ENCODE measurements at regions not wholly inside any gene's neighbourhood (a gene's known extent, or its start where the extent isn't known, plus 50 kb on each side); places are given as distances from the start of the nearest gene placed in this dataset.
"Not testable (repeated sequence)": the region's sequence is repeated elsewhere in the genome, so short reads cannot be mapped to it uniquely, and the experiment has no call there.

DNA sequence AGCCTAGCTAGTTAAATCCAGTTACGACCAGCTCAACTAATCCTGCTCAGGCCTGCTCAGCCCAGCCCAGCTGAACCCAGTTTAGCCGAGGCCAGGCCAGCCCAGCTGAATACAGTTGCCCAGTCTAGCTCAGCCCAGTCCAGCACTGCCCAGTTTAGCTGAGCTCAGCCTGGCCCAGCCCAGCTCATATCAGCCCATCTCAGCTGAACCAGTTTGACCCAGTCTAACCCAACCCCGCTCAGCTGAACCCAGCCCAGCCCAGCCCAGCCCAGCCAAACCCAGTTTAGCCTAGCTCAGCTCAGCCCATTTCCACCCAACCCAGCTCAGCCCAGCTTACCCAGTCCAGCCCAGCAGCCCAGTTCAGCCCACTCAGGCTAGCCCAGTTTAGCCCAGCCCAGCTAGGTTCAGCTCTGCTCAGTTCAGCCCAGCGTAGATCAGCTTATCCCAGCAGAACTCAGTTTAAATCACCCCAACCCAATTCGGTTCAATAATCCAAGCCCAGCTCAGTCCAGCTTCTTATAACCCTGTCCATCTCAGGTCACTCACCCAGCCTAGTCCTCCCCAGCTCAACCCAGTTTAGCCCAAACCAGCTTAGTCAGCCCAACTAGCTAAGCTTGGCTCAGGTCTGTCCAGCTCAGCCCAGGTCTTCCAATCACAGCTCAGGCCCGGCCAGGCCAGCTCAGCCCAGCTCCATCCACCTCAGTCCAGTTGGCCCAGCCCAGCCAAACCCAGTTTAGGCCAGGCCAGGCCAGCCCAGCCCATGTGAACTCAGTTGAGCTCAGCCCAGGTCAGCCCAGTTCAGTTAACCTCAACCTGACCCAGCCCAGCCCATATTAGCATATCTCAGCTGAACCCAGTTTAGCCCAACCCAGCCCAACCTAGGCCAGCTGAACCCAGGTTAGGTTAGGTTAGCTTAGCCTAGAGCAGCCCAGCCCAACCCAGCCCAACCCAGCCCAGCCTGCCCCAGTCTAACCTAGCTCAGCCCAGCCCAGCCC, 76.7 kb downstream of the TMEM121 start:
- Histone ChIP-seq H3K36me3 (ENCODE audit: control insufficient read depth, insufficient read depth, low read length) (no peaks in the 10 kb centered on the region), H3K4me2 (ENCODE audit: extremely low read depth, insufficient read depth, low read length) (no peak overlapping the region), H3K4me3 (replicated peaks in 1 of 4; ENCODE audit: control extremely low read depth in 1 of 4, insufficient read depth in 1 of 4, low read depth in 3 of 4, low read length in 4 of 4) (no peak overlapping the region), H3K9ac (ENCODE audit: insufficient read depth, low read length) (no peak overlapping the region), H3K4me1 (ENCODE audit: control insufficient read depth, extremely low read depth, insufficient read depth, low read length) (no peaks in the 10 kb centered on the region), H3K27ac (ENCODE audit: insufficient read depth, low read length) (no peak overlapping the region), H3K9me3 (ENCODE audit: control insufficient read depth, insufficient read depth, low read depth, low read length) (no peaks in the 10 kb centered on the region), H3K79me2 (ENCODE audit: control insufficient read depth, insufficient read depth, low read length) (no peaks in the 10 kb centered on the region), H2AFZ (ENCODE audit: low read length) (no peak overlapping the region), H3K27me3 (ENCODE audit: control insufficient read depth, insufficient read depth, low read length) (no peaks in the 10 kb centered on the region), H4K20me1 (ENCODE audit: control insufficient read depth, extremely low read depth, insufficient read depth, low read length) (no peaks in the 10 kb centered on the region)
- DNase-seq (ENCODE audit: low read depth in 2 of 2), result no peak
- TF ChIP-seq EZH2 (IDR thresholded peaks at IDR 0.05; ENCODE audit: low read length, missing control alignments), result no peak
- TF ChIP-seq, protein P1, sequence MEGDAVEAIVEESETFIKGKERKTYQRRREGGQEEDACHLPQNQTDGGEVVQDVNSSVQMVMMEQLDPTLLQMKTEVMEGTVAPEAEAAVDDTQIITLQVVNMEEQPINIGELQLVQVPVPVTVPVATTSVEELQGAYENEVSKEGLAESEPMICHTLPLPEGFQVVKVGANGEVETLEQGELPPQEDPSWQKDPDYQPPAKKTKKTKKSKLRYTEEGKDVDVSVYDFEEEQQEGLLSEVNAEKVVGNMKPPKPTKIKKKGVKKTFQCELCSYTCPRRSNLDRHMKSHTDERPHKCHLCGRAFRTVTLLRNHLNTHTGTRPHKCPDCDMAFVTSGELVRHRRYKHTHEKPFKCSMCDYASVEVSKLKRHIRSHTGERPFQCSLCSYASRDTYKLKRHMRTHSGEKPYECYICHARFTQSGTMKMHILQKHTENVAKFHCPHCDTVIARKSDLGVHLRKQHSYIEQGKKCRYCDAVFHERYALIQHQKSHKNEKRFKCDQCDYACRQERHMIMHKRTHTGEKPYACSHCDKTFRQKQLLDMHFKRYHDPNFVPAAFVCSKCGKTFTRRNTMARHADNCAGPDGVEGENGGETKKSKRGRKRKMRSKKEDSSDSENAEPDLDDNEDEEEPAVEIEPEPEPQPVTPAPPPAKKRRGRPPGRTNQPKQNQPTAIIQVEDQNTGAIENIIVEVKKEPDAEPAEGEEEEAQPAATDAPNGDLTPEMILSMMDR (conservative IDR thresholded peaks at IDR 0.05 in 1 of 2, IDR thresholded peaks at IDR 0.05 in 1 of 2; ENCODE audit: low read depth in 1 of 2, low read length in 2 of 2), result no peak

DNA sequence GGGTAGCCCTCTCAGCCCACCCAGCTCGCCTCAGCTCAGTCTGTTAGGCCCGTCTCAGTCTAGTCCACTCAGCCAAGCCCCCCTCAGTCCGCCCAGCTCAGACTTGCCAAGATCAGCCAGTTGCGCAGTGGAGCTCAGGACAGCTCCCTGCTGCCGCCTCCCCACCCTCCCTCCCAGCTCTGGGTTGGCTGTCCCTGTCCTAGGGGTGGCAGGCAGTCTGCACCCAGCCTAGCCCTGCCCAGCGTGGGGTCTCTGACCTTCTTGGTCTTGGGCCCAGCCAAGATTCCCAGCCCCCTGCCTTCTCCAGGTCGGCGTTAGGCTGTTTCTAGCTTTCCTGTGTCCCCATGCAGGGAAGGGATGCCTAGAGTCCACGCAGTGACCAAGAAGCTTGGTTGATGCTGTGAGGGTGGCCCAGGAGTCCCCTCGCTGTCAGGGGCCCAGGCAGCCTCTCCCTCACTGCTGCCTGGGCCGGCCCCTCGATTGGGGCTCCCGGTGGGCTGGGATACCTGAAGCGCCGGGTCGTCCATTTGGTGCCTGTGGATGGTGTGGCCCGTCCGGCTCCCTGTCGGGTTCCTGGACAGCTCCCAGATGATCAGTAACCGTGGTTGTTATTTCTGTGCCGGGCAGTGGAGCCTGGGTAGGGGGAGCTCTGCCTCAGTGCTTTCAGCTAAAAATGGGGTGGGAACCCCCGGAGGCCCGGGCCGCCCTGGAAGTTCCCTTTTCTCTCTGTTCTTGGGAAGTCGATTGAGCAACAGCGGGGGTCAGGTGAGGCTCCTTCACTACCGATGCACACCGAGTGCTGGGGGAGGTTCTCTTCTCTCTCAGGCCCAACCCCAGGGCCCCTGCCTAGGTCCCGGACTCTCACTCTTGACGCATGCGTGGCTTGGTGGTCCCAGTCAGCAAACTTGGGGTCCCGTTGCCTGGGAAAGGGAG, 78.4 kb downstream of the TMEM121 start:
- H3K27ac ChIP-seq (ENCODE audit: insufficient read depth, low read length); H2AFZ ChIP-seq (ENCODE audit: low read length); H3K9ac ChIP-seq (ENCODE audit: insufficient read depth, low read length); H3K9me3 ChIP-seq (ENCODE audit: control insufficient read depth, insufficient read depth, low read depth, low read length); H3K79me2 ChIP-seq (ENCODE audit: control insufficient read depth, insufficient read depth, low read length); H4K20me1 ChIP-seq (ENCODE audit: control insufficient read depth, extremely low read depth, insufficient read depth, low read length); DNase-seq (ENCODE audit: low read depth in 2 of 2); H3K27me3 ChIP-seq (ENCODE audit: control insufficient read depth, insufficient read depth, low read length); H3K4me1 ChIP-seq (ENCODE audit: control insufficient read depth, extremely low read depth, insufficient read depth, low read length); H3K4me2 ChIP-seq (ENCODE audit: extremely low read depth, insufficient read depth, low read length); H3K4me3 ChIP-seq (replicated peaks in 1 of 4; ENCODE audit: control extremely low read depth in 1 of 4, insufficient read depth in 1 of 4, low read depth in 3 of 4, low read length in 4 of 4); H3K36me3 ChIP-seq (ENCODE audit: control insufficient read depth, insufficient read depth, low read length): not testable (repeated sequence)

DNA sequence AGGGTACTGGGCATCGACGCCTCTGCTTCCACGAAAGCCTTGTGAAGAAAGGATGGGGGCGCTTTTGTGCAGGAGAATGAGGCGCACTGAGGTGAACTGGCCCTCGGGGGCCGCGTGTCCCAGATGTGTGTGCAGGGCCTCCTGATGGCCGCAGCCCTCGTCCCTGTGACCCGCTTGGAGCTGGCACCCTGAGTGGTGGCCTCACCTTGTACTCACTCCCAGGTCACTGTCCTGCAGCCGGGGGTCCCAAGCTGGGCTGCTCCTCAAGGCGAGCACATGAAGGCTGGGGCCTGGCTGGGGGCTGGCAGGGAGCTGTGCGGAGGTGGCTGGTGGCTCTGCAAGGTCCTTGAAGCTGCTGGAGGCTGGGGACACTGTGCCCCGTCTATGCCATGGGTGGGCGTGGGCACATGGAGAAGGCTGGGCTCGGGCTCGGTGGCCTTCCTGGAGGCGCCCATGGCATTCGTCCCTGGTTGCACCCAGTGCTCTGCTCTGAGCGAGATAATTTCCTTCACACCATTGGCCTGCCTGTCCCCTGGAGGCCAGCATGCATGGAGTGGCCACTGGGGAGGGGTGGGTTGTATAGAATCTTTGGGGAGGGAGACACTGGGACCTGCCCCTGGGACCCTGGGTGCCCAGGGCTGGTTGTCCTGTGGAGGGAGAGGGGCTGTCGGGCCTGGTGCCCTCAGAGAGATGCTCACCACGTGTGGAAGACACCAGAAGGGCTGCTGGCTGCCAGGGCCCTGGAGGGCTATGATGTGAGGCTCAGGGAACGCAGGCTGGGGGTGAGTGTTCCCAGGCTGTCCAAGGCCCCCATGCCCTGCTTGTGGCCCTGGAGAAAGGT, 79.3 kb downstream of the TMEM121 start:
- H3K9me3 ChIP-seq (ENCODE audit: control insufficient read depth, insufficient read depth, low read depth, low read length), result no peaks in the 10 kb centered on the region
- H3K27me3 ChIP-seq (ENCODE audit: control insufficient read depth, insufficient read depth, low read length), result no peaks in the 10 kb centered on the region
- no peak for TF ChIP-seq EZH2 (IDR thresholded peaks at IDR 0.05; ENCODE audit: low read length, missing control alignments)
- TF ChIP-seq, protein P1 (conservative IDR thresholded peaks at IDR 0.05 in 1 of 2, IDR thresholded peaks at IDR 0.05 in 1 of 2; ENCODE audit: low read depth in 1 of 2, low read length in 2 of 2), result no peak
- no peak overlapping the region for H2AFZ ChIP-seq (ENCODE audit: low read length)
- no peak for DNase-seq (ENCODE audit: low read depth in 2 of 2)
- H3K36me3 ChIP-seq (ENCODE audit: control insufficient read depth, insufficient read depth, low read length), result no peaks in the 10 kb centered on the region
- no peak overlapping the region for H3K4me3 ChIP-seq (replicated peaks in 1 of 4; ENCODE audit: control extremely low read depth in 1 of 4, insufficient read depth in 1 of 4, low read depth in 3 of 4, low read length in 4 of 4)
- H3K79me2 ChIP-seq (ENCODE audit: control insufficient read depth, insufficient read depth, low read length), result no peaks in the 10 kb centered on the region
- H3K9ac ChIP-seq (ENCODE audit: insufficient read depth, low read length), result no peak overlapping the region
- no peak overlapping the region for H3K27ac ChIP-seq (ENCODE audit: insufficient read depth, low read length)
- H3K4me1 ChIP-seq (ENCODE audit: control insufficient read depth, extremely low read depth, insufficient read depth, low read length), result no peaks in the 10 kb centered on the region
- H3K4me2 ChIP-seq (ENCODE audit: extremely low read depth, insufficient read depth, low read length), result no peak overlapping the region
- no peaks in the 10 kb centered on the region for H4K20me1 ChIP-seq (ENCODE audit: control insufficient read depth, extremely low read depth, insufficient read depth, low read length)

DNA sequence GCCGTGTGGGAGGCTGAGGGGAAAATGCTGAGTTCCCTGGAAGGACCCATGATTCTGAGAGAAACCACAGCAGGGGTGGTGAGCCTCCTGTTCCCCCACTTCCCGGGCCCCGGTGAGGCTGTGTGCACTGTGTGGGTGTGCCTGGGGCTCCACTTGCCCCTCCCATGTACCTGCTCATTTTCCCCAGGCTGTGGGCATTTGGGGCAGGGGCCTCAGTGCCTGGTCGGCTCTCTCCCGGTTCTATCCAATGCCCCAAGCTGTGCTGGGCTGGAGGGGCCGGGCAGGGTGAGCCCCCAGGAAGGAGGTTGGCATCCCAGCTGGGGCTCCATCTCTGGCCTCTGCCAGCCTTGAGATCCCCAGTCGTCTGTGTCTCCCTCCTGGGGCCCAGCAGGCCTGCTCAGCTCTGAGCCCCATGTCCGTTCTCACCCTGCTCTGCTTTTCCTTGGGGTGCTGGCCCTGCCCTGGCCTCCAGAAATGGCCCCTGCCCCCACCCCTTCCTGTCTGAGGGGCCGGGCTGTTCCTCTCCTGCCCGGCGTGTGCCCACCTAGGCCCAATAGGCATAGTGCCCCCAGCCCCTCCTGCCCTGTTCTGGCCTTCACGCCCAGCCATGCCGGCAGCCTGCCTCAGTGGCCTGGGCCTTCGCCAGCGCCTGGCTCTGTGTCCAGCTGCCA, 80.1 kb downstream of the TMEM121 start:
- not testable (repeated sequence) for DNase-seq (ENCODE audit: low read depth in 2 of 2); H3K27me3 ChIP-seq (ENCODE audit: control insufficient read depth, insufficient read depth, low read length); H3K36me3 ChIP-seq (ENCODE audit: control insufficient read depth, insufficient read depth, low read length); H3K9ac ChIP-seq (ENCODE audit: insufficient read depth, low read length); H3K4me1 ChIP-seq (ENCODE audit: control insufficient read depth, extremely low read depth, insufficient read depth, low read length); H3K4me2 ChIP-seq (ENCODE audit: extremely low read depth, insufficient read depth, low read length); H3K4me3 ChIP-seq (replicated peaks in 1 of 4; ENCODE audit: control extremely low read depth in 1 of 4, insufficient read depth in 1 of 4, low read depth in 3 of 4, low read length in 4 of 4); H4K20me1 ChIP-seq (ENCODE audit: control insufficient read depth, extremely low read depth, insufficient read depth, low read length); H3K27ac ChIP-seq (ENCODE audit: insufficient read depth, low read length); H2AFZ ChIP-seq (ENCODE audit: low read length); H3K79me2 ChIP-seq (ENCODE audit: control insufficient read depth, insufficient read depth, low read length); H3K9me3 ChIP-seq (ENCODE audit: control insufficient read depth, insufficient read depth, low read depth, low read length)
